Activated naive CD4-positive, alpha-beta T cell treated with Interleukin-2 at 50 U/mL for 16 hours (primary cell): ENCODE measurements at regions not wholly inside any gene's neighbourhood (a gene's known extent, or its start where the extent isn't known, plus 50 kb on each side); places are given as distances from the start of the nearest gene placed in this dataset.

Source experiments
- DNase-seq: peaks from one replicate; pipeline ENCODE4 v3.0.0-alpha.2; 2020

DNA sequence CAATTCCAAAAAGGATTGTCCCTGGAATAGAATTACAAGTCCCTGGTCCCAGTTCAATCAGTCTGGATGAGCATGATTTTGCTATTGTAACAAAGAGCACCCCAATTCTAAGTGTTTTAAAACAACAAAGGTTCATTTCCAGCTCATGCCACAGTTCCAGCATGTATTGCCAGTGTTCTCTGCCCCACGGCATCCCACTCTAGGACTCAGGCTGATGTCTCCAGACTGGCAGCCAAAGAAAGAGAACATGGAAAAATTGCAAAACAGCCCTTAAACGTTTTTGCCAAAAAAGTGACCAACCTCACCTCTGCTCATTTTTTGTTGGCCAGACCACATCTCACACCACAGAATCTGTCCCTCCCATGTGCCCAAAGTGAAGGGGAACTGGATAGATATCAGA is 116.0 kb upstream of the PLXNC1 start:
- DNase-seq = no peak

DNA sequence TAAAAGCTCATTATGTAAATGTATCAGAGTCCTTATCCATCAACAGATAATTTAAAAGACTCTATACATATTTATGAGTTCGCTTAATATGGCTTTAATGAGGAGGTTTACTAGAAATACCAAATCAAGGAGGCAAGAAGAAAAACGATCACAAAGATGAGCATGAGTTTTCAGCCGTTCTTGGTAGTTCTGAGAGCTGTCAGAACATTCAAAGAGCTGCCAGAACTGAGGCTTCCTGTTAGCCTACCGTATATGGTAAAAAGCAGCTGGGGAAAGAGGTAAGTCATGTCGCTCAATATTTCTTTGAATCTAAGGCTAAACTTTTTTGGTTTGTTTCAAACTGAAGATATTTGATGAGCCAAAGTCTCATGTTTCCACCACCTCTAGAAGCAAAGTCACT is 115.3 kb upstream of the PLXNC1 start:
- no peak for DNase-seq

DNA sequence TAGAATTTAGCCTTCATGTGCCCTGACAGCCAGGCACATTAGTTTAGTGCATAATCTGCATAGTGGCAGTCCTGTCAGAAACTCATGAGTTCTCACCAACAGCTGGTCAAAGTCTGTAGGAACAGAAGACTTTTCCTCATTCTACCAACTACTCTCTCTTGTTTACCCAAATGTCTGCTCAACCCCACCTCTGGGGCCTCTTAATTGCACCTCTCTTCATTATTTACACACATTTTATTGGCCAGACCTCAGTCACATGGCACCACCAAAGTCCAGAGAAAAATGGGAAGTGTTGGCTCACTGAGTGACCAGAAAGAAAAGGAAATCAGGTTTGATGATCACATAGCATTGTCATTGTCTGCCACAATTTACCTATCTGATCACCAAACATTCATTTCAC is 114.6 kb upstream of the PLXNC1 start:
- DNase-seq = no peak

DNA sequence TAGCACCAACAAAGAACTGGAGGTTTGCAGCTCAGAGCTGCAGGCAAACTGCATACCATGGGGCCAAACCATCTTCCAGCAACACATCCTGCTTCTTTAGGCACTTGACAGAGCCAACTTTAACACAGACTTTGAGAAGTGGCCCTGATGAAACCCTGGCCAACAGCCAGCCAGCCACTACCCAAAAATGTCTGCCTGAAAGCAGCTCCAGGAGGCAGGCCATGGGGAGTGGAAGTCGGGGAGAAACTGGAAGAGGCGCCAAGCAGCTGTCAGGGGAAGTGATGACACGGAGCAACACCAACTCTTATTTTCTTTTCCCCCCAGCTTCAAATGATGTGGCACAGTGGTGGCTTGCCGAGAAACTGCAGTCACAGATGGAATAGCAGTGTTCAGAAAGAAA is 110.9 kb upstream of the PLXNC1 start:
- no peak for DNase-seq

DNA sequence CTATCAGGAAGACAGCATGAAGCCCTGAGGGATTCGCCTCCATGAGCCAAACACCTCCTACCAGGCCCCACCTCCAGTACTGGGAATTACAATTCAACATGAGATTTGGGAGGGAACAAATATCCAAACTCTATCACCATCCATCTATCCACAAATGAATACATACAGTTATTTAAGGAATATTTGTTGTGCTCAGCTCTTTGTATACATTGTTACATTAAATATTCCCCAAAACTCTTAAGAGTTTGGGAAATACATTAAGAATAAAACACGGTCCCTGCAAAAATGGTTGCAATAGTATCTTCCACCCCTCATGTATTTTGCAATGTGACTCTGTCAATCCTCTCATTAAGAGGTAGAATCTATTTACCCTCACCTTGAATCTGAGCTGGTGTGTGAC is 109.8 kb upstream of the PLXNC1 start:
- DNase-seq = no peak

DNA sequence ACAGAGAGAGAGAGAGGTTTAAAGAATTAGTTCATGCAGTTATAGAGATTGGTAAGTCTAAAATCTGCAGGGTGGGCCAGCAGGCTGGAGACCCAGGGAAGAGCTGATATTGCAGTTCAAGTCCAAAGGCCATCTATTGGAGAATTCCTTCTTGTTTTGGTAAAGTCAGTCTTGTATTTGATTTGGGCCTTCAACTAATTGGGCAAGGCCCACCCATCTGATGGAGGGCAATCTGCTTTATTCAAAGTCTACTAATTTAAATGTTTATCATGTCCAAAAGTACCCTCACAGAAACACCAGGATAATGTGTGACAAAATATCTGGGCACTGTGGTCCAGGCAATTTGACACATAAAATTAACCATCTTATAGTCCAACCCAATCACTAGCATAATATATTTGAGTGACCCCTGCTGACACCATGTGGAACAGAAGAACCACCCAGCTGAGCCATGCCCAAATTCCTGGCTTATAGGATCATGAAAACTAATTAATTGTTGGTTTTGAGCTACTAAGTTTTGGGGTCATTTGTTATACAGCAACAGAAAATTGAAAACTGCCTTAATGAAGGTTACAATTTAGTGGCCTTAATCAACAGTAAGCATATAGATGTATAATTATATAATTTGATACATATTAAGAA is 109.1 kb upstream of the PLXNC1 start:
- no peak for DNase-seq

DNA sequence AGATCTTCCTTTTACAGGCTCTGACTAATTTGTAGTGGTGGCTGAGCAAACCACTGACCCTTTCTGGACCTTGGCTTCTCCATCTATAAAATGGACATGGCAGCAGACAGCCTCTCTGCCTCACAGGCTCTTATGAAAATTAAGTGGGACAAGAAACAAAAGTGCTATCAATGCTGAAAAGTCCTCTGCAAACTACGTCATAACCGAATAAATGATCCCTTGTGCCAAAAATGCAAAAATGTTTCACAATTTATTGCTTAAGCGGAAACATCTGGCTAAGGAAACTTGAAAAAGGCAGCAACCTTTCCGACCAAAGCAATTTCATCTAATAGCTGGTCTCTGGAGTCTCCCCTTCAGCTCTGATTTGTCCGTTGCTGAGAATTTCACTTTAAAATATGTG is 108.5 kb upstream of the PLXNC1 start:
- DNase-seq = no peak

DNA sequence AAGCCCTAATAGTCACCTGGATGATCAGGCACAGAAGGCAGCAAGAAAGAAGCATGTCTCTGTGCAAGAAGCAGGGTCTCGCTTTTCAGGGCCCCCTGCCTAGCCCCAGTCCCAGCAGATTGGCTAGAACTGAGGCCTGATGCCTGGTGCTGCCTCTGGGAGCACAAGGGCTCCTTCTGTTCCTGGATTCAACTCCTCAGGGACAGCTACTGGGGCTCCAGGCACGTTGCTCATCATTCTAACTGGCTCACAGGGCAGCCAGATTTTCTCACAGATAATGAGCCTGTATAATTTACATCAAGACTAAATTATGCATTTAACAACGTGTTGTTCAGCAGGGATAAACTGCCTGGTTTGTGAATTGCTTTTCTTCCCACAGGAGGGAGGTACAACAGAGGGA is 106.5 kb upstream of the PLXNC1 start:
- no peak for DNase-seq

DNA sequence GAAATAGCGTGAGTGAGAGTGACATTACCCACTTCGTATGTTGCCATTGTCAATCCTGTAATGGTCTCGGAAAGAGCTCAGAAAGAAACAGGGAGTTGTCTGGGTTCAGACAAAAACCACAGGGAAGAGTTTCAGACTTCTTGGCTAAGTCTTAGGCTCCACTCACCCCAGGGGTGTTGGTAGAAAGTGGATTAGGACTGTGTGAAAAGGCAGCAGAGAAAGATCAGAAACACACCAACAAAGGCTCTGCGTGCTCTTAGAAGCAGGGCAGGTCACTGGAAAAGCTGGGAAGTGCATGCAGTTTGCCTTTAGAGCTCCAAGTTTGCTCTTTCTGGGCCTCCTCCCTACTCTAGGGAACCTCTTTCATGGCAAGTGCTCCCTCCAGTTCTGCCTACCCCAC is 106.1 kb upstream of the PLXNC1 start:
- no peak for DNase-seq

DNA sequence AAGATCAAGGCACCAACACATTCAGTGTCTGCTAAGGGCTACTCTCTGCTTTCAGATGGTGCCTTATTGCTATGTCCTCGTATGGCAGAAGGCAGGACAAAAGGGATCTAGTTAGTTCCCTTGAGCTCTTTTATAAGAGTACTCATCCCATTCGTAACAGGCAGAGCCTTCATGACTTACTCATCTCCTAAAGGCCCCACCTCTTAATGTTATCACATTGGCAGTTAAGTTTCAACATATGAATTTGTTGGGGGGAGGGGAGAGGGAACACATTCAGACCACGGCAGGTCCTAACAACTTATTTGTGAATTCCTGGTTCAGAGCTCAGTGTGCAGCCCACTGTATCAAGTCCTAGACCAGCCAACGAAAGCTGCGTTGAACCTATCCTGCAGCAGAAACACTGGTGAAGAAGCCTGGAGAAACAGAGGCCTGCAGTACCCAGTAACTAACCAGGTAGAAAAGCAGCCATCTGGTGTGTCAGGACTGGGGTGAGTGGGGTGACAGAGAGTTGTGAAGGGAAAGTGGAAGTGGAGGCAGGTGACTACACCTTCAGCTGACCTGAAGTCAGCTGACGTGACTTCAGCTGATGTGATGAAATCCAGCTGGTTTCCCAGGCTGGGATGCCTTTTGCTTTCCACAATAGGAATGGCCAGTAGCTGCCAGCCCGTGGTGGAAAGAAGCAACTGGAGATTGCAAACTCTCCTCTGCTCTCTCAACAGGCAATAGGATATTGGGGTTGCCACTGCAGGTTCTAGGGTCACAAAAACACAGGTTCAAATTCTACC is 101.6 kb upstream of the PLXNC1 start:
- no peak for DNase-seq

DNA sequence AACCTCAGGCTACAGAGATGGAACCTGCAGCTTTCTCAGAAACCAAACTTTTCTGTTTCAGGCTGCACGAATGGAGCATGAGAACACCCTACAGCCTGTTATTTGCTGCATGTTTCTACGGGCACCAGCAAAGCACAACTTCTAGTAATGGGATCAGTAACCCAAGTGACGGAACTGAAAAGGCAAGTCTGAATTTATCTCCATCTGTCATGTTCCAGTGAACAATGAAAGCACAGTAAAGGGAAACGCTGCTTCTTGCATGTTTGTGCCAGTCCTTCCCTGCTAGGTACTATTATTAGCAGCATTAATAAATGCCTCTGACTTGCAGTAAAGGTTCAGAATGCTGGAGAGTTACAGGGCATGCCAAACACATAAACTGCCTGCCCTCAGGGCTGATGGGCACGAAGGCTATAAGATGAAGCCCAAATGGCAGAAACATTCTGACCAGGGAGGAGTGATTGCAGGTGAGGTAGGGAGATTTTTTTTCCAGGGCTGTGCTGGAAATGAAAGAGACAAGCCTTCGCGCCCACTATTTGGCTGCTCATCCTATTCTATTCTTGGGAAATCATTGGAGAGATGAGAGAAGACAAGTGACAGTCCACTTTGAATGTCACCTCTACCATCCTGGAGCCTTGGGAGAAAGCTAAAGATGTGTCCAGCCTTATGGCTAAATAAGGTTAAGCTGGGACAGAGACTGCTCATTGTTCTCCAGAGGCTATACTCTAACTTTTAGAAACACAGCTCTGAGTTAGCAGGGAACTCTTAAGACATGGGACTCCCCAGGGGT is 100.4 kb upstream of the PLXNC1 start:
- DNase-seq = no peak

DNA sequence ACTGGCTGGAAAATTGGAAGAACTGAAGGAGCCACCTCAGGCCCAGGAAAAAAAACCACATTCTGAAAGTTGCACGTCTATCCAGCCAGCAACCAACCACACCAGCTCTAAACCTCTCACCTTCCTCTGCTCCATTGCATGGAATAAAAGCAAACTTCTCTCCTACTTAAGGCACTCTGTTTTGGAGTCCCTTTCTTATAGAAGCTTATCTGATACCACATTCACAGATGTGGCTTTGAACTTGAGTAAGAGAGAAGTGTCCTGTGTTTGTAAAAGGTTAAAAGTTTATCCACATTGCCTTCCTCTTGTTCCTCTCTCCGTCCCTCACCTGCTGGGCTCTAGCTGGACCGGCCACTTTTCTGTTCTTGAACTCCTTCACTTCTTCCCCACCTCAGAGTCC is 99.6 kb upstream of the PLXNC1 start:
- DNase-seq = no peak

DNA sequence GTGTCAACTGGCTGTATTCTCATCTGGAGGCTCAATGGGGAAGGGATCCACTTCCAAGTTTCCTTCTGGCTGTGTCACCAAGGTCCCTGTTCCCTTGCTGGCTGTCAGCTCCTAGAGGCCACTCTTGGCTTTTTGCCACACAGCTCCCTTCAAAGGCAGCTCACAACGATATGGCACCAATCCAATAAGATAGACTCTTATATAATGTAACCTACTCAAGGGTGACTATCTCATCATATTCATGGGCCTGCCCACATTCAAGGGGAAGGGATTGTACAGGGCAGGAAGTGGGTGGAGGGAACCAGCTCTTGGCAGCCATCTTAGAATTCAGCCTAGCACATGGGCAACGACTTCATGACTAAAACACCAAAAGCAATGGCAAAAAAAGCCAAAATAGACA is 98.7 kb upstream of the PLXNC1 start:
- DNase-seq = no peak

DNA sequence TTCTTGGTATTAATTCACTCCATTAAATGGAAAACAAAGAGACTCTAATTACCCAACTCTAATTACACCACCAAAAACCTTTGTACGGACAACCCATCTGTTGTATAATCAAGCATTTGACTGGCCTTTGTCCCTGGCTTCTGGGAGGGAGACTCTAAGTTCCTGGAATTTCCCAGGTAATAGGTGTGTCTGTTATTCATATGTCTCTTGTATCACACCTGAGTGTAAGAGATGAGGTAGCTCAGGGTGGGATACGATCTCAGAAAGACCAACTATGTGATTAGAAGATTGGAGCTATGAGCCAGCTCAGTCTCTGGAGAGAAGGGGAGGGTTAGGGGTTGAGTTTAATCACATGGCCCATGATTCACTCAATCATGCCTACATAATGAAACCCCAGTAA is 94.7 kb upstream of the PLXNC1 start:
- no peak for DNase-seq

DNA sequence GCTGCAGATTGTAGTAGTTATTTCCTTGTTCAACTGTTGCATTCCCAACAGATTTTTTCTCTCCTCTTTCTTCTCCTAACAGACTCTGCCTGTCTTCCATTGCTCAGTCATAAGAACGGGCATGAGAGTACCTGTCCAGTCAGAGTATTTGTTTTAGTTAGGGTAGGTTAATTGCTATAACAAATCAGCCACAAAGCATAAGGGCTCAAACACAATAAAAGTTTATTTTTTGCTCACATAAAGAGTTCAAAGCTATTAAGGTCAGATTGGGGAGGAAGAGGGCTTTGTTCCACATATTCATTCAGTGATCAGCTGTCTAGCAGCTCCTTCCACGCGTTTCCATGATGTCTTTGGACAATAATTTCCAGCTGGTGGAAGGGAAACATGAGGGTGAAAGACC is 92.8 kb upstream of the PLXNC1 start:
- DNase-seq = no peak

DNA sequence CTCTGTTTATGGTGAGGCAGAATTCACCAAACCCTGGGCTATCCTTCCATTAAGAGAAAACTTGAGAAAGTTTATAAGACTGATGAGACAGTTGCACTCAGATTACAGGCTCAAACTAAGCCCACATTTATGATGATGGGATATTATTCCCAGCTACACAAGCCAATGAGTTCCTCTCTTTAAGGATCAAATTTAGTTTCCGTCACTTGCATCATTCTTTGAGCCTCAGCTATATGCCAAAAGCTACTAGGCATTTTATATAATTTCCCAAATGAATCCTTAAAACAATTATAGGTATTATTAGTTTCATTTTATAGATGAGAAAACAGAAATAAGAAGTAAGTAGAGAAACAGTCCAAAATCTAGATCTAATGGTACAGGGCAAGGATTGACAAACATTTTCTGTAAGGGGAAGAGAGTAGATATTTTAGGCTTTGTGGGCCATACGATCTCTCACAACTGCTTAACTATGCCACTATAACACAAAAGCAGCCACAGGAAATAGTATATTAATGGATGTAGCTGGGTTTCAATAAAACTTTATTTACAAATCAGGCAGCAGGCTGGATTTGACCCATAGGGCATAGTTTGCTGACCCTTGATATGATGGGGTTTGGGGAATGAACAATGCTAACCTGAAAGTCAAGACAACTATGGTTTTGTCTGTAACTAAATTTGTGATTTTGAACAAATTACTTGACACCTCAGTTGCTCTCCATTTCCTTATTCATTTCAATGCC is 91.8 kb upstream of the PLXNC1 start:
- DNase-seq = no peak

DNA sequence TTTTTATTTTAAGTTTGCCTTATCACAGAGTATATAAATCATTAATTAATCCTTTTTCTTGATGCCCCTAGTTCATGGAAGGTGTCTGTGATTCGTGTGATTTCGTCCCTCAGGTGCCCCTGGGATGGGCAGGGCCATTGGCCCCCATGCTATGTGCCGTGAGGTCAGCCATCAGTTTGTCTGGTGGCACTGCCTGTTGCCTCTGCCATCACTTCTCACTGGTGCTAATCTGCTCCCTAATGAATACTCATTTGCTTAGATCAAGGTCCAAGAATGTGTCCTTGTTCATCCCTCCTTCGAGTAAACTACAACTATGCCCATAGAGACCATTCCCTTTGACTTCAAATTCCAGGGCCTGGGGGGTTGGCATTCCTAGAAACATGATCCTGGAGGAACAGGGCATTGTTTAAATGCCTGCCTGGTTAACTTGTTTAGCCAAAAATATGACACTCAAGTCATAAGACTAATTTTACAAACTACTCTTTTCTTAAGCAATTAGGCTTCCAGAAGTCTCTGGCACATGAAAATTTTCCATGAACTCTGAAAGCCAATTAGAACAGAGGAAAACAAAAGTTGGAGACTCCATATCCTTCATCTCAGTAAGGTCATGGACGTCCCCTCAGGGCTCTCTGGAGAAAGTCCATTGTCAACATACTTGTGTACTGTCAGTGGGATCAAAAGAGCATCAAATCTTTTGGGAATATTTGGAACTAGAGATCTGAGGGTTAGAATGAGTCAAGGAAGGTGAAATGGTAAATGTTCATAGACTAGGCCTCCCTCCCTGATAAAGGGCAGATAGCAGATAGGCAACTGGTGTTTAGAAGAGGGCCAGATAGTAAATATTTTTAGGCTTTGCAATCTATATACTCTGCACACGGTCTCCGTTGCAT is 90.9 kb upstream of the PLXNC1 start:
- DNase-seq = no peak

DNA sequence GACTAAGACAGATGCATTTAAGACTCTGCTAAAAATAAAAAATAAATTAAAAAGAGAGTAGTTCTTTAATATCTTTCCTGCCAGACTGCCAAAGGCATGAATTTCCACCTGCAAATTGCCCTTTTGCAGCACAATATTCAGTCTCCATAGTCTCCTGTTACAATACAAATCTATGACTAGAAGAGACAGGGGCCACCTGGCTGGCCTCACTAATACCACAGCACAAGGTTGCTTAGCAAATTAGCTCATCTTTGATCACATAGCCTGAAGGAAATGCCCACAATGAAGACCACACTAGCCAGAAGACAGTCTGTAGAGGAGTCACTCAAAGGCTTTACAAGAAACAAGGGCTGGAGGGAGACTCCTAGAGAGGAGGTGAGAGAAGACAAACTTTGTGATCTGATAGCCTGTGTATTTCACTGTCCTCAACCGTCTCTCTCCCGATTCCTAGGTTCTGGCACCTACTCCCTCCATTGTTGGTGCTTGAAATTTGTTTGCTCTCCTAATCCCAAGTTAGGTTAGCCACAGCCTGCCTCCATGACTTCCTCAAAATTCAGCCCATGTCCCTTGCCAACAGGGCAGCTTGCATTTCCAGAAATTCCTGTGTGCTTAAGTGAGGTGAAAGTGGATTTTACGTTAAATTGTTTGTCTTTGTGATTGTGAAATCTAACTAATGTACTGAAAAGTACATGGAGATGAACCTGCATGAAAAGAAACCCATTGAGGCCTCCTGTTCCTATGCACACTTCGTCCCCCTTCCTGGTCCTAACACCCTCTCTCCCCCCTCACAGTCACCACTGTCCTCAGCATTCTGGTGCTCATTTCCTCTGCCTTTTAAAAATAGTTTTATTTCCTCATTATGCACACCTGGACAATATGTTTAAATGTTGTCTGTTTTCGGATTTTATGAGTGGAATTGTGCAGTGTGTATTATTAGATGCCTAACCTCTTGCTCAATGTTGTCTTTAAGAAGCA is 88.7 kb upstream of the PLXNC1 start:
- no peak for DNase-seq

DNA sequence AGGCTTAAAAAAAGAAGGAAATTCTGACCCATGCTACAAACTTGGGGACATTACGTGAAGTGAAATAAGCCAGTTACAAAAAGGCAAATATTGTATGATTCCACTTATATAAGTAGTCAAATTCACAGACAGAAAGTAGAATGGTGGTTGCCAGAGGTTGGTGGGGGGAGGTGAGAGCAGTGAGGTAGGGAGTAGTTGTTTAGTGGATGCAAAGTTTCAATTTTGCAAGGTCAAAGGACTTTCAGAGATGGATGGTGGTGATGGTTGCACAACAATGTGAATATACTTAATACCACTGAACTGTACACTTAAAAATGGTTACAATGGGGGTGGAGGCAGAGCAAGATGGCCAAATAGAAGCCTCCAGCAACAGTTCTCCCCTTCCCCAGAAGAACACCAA is 86.2 kb upstream of the PLXNC1 start:
- DNase-seq = no peak

DNA sequence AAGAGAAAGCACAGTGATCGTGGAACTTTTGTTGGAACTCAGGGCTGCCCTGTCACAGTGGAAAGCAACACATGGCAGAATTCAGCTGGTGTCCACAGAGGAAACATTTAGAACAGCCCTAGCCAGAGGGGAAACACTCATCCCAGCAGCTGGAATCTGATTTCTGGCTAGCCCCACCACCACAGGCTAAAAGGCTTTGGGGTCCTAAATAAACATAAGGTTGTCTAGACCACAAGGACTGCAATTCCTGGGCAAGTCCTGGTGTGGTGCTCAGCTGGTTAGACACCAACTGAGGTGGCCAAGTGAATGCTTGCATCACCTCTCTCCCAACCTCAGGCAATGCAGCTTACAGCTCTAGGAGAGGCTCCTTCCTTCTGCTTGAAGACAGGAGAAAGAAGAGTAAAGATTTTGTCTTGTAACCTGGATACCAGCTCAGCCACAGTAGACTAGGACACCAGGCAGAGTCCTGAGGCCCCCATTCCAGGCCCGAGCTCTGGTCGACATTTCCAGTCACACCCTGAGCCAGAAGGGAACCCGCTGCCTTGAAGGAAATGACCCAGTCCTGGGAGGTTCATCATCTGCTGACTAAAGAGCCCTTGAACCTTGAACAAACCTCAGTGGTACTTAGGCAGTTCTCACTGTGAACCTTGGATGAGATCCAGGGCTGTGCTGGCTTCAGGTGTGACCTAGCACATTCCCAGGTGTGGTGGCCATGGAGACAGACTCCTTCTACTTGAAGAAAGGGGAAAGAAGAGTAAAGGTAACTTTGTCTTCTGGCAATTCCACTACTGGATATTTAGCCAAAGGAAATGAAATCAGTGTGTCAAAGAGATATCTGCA is 85.4 kb upstream of the PLXNC1 start:
- no peak for DNase-seq
